ENCODE measurements at regions not wholly inside any gene's neighbourhood (a gene's known extent, or its start where the extent isn't known, plus 50 kb on each side); places are given as distances from the start of the nearest gene placed in this dataset.
"Not testable (repeated sequence)": the region's sequence is repeated elsewhere in the genome, so short reads cannot be mapped to it uniquely, and the experiment has no call there.

DNA sequence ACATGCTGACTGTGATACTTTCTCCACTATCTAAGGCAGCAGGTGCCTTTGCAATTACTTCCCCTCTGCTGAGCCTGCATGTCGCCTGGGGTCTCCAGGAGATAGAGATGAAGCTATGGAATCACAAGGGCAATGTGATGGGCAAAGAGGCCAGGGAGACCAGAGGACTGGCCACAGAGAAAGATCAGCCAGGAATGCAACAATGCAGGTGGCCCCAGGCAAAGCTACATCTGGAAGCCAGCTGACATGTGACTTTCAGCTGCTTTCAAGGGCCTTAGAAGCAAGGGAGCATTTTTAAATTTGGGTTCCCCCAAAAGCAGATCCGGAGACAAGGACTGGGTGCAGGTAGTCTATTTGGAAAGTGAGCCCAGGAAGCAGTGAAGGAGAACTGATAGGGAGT, 107.9 kb upstream of the SRSF6 start:
- H3K9me3 Mint-ChIP-seq = no peaks in the 10 kb centered on the region
- H3K4me1 Mint-ChIP-seq (ENCODE audit: unreplicated experiment) = no peaks in the 10 kb centered on the region
- TF ChIP-seq CTCF (conservative IDR thresholded peaks at IDR 0.05) = no peak
- no peak for DNase-seq (ENCODE audit: extremely low spot score, unreplicated experiment)
- no peak overlapping the region for H3K27ac Mint-ChIP-seq
- peaks cover 5% of the 10 kb centered on the region for H3K27me3 Mint-ChIP-seq
- no peak overlapping the region for H3K4me3 Mint-ChIP-seq
- no peaks in the 10 kb centered on the region for H3K36me3 Mint-ChIP-seq

DNA sequence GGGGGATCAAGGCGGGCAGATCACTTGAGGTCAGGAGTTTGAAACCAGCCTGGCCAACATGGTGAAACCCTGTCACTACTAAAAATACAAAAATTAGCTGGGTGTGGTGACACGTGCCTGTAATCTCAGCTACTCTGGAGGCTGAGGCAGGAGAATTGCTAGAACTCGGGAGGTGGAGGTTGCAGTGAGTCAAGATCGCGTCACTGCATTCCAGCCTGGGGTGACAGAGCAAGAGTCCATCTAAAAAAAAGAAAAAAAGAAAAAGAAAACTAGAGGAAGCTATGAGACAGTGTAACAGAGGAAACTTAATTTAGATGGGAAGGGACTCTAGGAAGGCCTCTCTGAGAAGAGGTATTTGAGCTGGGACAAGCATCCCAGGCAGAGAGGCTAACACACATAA, 109.9 kb upstream of the SRSF6 start:
- not testable (repeated sequence) for H3K27me3 Mint-ChIP-seq; DNase-seq (ENCODE audit: extremely low spot score, unreplicated experiment); H3K9me3 Mint-ChIP-seq; H3K4me3 Mint-ChIP-seq; H3K36me3 Mint-ChIP-seq; H3K27ac Mint-ChIP-seq; H3K4me1 Mint-ChIP-seq (ENCODE audit: unreplicated experiment)

- H3K27me3 Mint-ChIP-seq = peaks cover 8% of the 10 kb centered on the region
- no peak overlapping the region for H3K27ac Mint-ChIP-seq
- peaks cover 6% of the 10 kb centered on the region for H3K9me3 Mint-ChIP-seq
Observed at GRCh38 chr20:43345676-43346075, 112.0 kb upstream of the SRSF6 start.

GRCh38 chr20:43341511-43341910, 116.2 kb upstream of the SRSF6 start:
- Mint-ChIP-seq H3K4me1 (ENCODE audit: unreplicated experiment) (no peaks in the 10 kb centered on the region), H3K9me3 (peaks cover 6% of the 10 kb centered on the region), H3K36me3 (no peaks in the 10 kb centered on the region), H3K4me3 (no peak overlapping the region), H3K27ac (no peak overlapping the region), H3K27me3 (peaks cover 6% of the 10 kb centered on the region)
- TF ChIP-seq CTCF (conservative IDR thresholded peaks at IDR 0.05) = no peak
- no peak for DNase-seq (ENCODE audit: extremely low spot score, unreplicated experiment)

More at GRCh38 chr20:43345676-43346075, 112.0 kb upstream of the SRSF6 start:
- no peak for DNase-seq (ENCODE audit: extremely low spot score, unreplicated experiment)
- H3K36me3 Mint-ChIP-seq = no peaks in the 10 kb centered on the region
- no peak overlapping the region for H3K4me3 Mint-ChIP-seq
- TF ChIP-seq CTCF (conservative IDR thresholded peaks at IDR 0.05) = no peak
- no peaks in the 10 kb centered on the region for H3K4me1 Mint-ChIP-seq (ENCODE audit: unreplicated experiment)

DNA sequence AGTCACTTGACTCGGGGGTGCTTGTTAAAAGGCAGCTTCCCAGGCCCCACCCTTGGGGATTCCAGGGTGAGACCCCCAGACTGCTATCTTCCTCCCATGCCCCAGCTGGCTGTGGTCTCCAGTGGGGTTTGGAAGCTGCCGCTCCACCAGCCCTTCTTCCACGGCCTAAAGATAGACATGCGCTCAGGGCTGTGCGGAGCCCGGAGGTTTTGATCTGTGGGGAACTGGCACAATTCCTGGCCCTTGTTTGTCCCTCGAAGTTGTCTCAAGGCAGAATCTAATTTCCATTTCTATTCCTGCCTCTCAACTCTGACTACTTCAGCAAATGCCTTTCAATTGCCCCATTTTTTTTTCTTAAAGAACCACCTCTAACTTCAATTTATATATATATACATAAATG, 120.7 kb upstream of the SRSF6 start:
- Mint-ChIP-seq H3K9me3 (peaks cover 15% of the 10 kb centered on the region), H3K4me3 (no peak overlapping the region), H3K27ac (no peak overlapping the region), H3K27me3 (no peaks in the 10 kb centered on the region), H3K4me1 (ENCODE audit: unreplicated experiment) (no peaks in the 10 kb centered on the region), H3K36me3 (no peaks in the 10 kb centered on the region)
- DNase-seq (ENCODE audit: extremely low spot score, unreplicated experiment) = no peak
- no peak for TF ChIP-seq CTCF (conservative IDR thresholded peaks at IDR 0.05)

- Mint-ChIP-seq H3K4me1 (ENCODE audit: unreplicated experiment) (no peaks in the 10 kb centered on the region), H3K9me3 (peaks cover 15% of the 10 kb centered on the region), H3K36me3 (no peaks in the 10 kb centered on the region), H3K4me3 (no peak overlapping the region), H3K27ac (no peak overlapping the region), H3K27me3 (no peaks in the 10 kb centered on the region)
- no peak for TF ChIP-seq CTCF (conservative IDR thresholded peaks at IDR 0.05)
- DNase-seq (ENCODE audit: extremely low spot score, unreplicated experiment) = no peak
Observed at GRCh38 chr20:43334080-43334479, 123.6 kb upstream of the SRSF6 start.
